PC-9 (cell line): ENCODE measurements at regions not wholly inside any gene's neighbourhood (a gene's known extent, or its start where the extent isn't known, plus 50 kb on each side); places are given as distances from the start of the nearest gene placed in this dataset.

Source experiments
- BruUV-seq: library from RNA; stranded (reverse); fragments of 400-500 nt; replicated peaks from 2 replicates; lab custom pipeline; 2021; lab: Mats Ljungman, UMichigan
- CTCF ChIA-PET: fragments of 300-600 bp; sonication (Branson Sonifier 250); formaldehyde crosslinking; loops from one replicate; lab custom pipeline; 2022; ENCODE audit warnings: antibody characterized with exemption; lab: Charles Lee
- POLR2A ChIA-PET: fragments of 300-600 bp; sonication (Branson Sonifier 250); formaldehyde crosslinking; loops from one replicate; lab custom pipeline; 2022; ENCODE audit warnings: antibody characterized with exemption; ENCODE audit not compliant: unreplicated experiment; lab: Charles Lee
- DNase-seq, 2 experiments: peaks; one replicate each; pipeline versions ENCODE4 v3.0.0 to v3.0.0-alpha.2; 2015 to 2022; ENCODE audit warnings: mixed read lengths in 1 of 2
- H2AFZ ChIP-seq: fragments of 200-600 bp; sonication (generic); 2 replicates; pipeline ENCODE4 v1.8.1; 2017; ENCODE audit warnings: antibody characterized with exemption
- H3F3A ChIP-seq: fragments of 200-600 bp; sonication (generic); 2 replicates; pipeline ENCODE4 v1.8.1; 2017; ENCODE audit warnings: antibody characterized with exemption, mild to moderate bottlenecking, low read depth; ENCODE audit not compliant: insufficient read depth
- H3K27ac ChIP-seq: fragments of 200-600 bp; sonication (generic); 2 replicates; pipeline ENCODE4 v1.6.1; 2016; ENCODE audit warnings: mixed run types
- H3K27me3 ChIP-seq: fragments of 200-600 bp; sonication (generic); 2 replicates; pipeline ENCODE4 v1.6.1; 2016; ENCODE audit warnings: low read depth, mixed run types; ENCODE audit not compliant: insufficient read depth
- H3K36me3 ChIP-seq: fragments of 200-600 bp; sonication (generic); 2 replicates; pipeline ENCODE4 v1.6.1; 2016; ENCODE audit warnings: low read depth, mixed run types
- H3K4me1 ChIP-seq: fragments of 200-600 bp; sonication (generic); replicated peaks from 2 replicates; pipeline ENCODE4 v1.6.1; 2016; ENCODE audit warnings: mixed run types; ENCODE audit not compliant: insufficient read depth
- H3K4me2 ChIP-seq: fragments of 200-600 bp; sonication (generic); 2 replicates; pipeline ENCODE4 v1.6.1; 2017; ENCODE audit warnings: mixed run types
- H3K4me3 ChIP-seq: fragments of 200-600 bp; sonication (generic); 2 replicates; pipeline ENCODE4 v1.6.1; 2016; ENCODE audit warnings: mixed run types
- H3K79me2 ChIP-seq: fragments of 200-600 bp; sonication (generic); 2 replicates; pipeline ENCODE4 v1.6.1; 2017; ENCODE audit warnings: low read depth, mixed run types
- H3K9me2 ChIP-seq: fragments of 200-600 bp; sonication (generic); 2 replicates; pipeline ENCODE4 v1.8.1; 2017; ENCODE audit warnings: mild to moderate bottlenecking; ENCODE audit not compliant: insufficient read depth
- H3K9me3 ChIP-seq: fragments of 200-600 bp; sonication (generic); 2 replicates; pipeline ENCODE4 v1.8.1; 2016; ENCODE audit warnings: low read depth; ENCODE audit not compliant: insufficient read depth
- H4K20me1 ChIP-seq: fragments of 200-600 bp; sonication (generic); 2 replicates; pipeline ENCODE4 v1.8.1; 2017; ENCODE audit not compliant: insufficient read depth
- EZH2 ChIP-seq: fragments of 200-600 bp; sonication (generic); IDR thresholded peaks from 2 replicates; pipeline ENCODE4 v1.8.0; 2017; ENCODE audit warnings: antibody characterized with exemption, low read depth
- intact Hi-C: fragments of 100-400 bp; cut with micrococcal nuclease; formaldehyde crosslinking; loops from one replicate; pipeline ENCODE4 v1.10.0; 2022; ENCODE audit not compliant: unreplicated experiment
- TF ChIP-seq, protein P1 (sequence below): fragments of 200-600 bp; sonication (generic); conservative IDR thresholded peaks from 2 replicates; pipeline ENCODE4 v1.6.1; 2017; ENCODE audit warnings: mixed run types, antibody characterized with exemption, mild to moderate bottlenecking, moderate library complexity

DNA sequence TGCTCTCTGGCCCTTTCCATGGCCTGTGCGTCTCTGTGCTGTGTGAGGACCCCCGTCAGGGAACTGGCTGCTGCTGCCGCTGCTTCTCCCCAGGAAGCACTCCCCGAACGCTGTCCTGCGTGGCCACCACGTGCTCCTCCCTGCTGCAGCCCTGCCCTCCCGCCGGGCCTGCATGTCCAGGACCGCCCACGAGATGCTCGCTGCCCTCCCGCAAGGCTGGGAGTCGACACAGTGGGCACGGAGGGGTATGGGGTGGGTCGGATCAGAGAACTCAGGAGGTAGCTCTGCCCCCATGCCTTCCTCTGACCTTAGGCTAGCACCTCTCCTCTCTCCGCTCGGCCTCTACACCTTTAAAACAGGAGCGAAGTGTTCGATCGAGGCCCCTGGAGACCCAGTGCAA, 171.9 kb upstream of the AJAP1 start:
- no peaks in the 10 kb centered on the region for H3K9me2 ChIP-seq
- BruUV-seq: no TSS peak
- no peaks in the 10 kb centered on the region for H3K4me1 ChIP-seq
- H2AFZ ChIP-seq: no peak overlapping the region
- H3K79me2 ChIP-seq: no peaks in the 10 kb centered on the region
- H3K27me3 ChIP-seq: peaks cover 11% of the 10 kb centered on the region; the same call in 1 of the 2 replicates
- no peak for DNase-seq
- H3K9me3 ChIP-seq: no peaks in the 10 kb centered on the region
- CTCF ChIA-PET: no interaction called here
- intact Hi-C loops: no loop called here
- POLR2A ChIA-PET: no interaction called here
- TF ChIP-seq, protein P1, sequence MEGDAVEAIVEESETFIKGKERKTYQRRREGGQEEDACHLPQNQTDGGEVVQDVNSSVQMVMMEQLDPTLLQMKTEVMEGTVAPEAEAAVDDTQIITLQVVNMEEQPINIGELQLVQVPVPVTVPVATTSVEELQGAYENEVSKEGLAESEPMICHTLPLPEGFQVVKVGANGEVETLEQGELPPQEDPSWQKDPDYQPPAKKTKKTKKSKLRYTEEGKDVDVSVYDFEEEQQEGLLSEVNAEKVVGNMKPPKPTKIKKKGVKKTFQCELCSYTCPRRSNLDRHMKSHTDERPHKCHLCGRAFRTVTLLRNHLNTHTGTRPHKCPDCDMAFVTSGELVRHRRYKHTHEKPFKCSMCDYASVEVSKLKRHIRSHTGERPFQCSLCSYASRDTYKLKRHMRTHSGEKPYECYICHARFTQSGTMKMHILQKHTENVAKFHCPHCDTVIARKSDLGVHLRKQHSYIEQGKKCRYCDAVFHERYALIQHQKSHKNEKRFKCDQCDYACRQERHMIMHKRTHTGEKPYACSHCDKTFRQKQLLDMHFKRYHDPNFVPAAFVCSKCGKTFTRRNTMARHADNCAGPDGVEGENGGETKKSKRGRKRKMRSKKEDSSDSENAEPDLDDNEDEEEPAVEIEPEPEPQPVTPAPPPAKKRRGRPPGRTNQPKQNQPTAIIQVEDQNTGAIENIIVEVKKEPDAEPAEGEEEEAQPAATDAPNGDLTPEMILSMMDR: no peak
- no peak for TF ChIP-seq EZH2
- no peaks in the 10 kb centered on the region for H3F3A ChIP-seq
- H3K4me2 ChIP-seq: no peak overlapping the region
- no peaks in the 10 kb centered on the region for H3K36me3 ChIP-seq
- H3K27ac ChIP-seq: no peak overlapping the region
- no peaks in the 10 kb centered on the region for H4K20me1 ChIP-seq
- no peak overlapping the region for H3K4me3 ChIP-seq

GRCh38 chr1:4483021-4483625, 171.3 kb upstream of the AJAP1 start:
- H3K27me3 ChIP-seq: peaks cover 11% of the 10 kb centered on the region; the same call in 1 of the 2 replicates
- CTCF ChIA-PET: no interaction called here
- POLR2A ChIA-PET: no interaction called here
- H4K20me1 ChIP-seq: no peaks in the 10 kb centered on the region
- no peaks in the 10 kb centered on the region for H3K9me3 ChIP-seq
- no peak overlapping the region for H3K4me3 ChIP-seq
- no peaks in the 10 kb centered on the region for H3K9me2 ChIP-seq
- no peaks in the 10 kb centered on the region for H3K4me1 ChIP-seq
- H3K4me2 ChIP-seq: no peak overlapping the region
- intact Hi-C loops: no loop called here
- H3K27ac ChIP-seq: no peak overlapping the region
- H3K36me3 ChIP-seq: no peaks in the 10 kb centered on the region
- no TSS peak for BruUV-seq
- no peaks in the 10 kb centered on the region for H3F3A ChIP-seq
- TF ChIP-seq EZH2: no peak
- TF ChIP-seq, protein P1: no peak
- no peaks in the 10 kb centered on the region for H3K79me2 ChIP-seq
- DNase-seq: no peak
- no peak overlapping the region for H2AFZ ChIP-seq

DNA sequence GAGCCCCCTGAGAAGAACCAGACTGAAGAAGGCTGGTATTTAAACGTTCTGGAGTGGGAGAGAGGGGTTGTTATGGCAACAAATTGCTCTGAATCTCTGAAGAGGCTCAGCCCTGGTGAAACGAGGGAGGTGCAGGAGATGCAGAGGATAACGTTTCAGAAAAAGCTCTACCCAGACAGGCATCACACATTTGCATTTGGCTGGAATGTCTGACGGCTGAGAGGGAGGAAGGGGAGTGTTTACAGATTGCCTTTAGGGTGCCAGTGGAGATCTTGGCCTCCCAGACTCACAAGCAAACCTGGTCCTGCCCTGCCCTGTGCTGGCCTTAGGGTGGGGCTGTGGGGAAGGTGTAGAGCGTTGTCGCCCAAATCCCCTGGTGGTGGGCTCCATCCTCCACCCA, 169.0 kb upstream of the AJAP1 start:
- no peak overlapping the region for H2AFZ ChIP-seq
- H3K4me2 ChIP-seq: no peak overlapping the region
- H3K27ac ChIP-seq: no peak overlapping the region
- BruUV-seq: no TSS peak
- TF ChIP-seq EZH2: no peak
- TF ChIP-seq, protein P1: no peak
- H3F3A ChIP-seq: no peaks in the 10 kb centered on the region
- H3K79me2 ChIP-seq: no peaks in the 10 kb centered on the region
- ChIA-PET CTCF (no interaction called here), POLR2A (no interaction called here)
- intact Hi-C loops: no loop called here
- no peaks in the 10 kb centered on the region for H3K9me2 ChIP-seq
- no peaks in the 10 kb centered on the region for H3K4me1 ChIP-seq
- H3K27me3 ChIP-seq: peaks cover 11% of the 10 kb centered on the region; the same call in 1 of the 2 replicates
- H3K9me3 ChIP-seq: no peaks in the 10 kb centered on the region
- H3K4me3 ChIP-seq: no peak overlapping the region
- DNase-seq: no peak
- no peaks in the 10 kb centered on the region for H3K36me3 ChIP-seq
- no peaks in the 10 kb centered on the region for H4K20me1 ChIP-seq
